H1 (cell line): ENCODE measurements at regions not wholly inside any gene's neighbourhood (a gene's known extent, or its start where the extent isn't known, plus 50 kb on each side); places are given as distances from the start of the nearest gene placed in this dataset.

Experiments
- ATF3 ChIP-seq: IDR thresholded peaks from 2 replicates; pipeline ENCODE4 v1.6.1; 2011; ENCODE audit warnings: low read depth, mild to moderate bottlenecking, low read length; ENCODE audit not compliant: insufficient read depth
- CHD7 ChIP-seq: fragments of 300-600 bp; sonication (generic); IDR thresholded peaks from 2 replicates; pipeline ENCODE4 v1.7.1; 2012; ENCODE audit warnings: low read length, moderate library complexity, mild to moderate bottlenecking, inconsistent platforms; ENCODE audit not compliant: insufficient replicate concordance
- EZH2 ChIP-seq: fragments of 200-600 bp; sonication (generic); IDR thresholded peaks from 2 replicates; pipeline ENCODE4 v1.7.1; 2012; ENCODE audit warnings: low read depth, mild to moderate bottlenecking, moderate library complexity, low read length, inconsistent platforms; ENCODE audit not compliant: severe bottlenecking
- SIN3A ChIP-seq, 2 experiments: IDR thresholded peaks in 1 of 2; conservative IDR thresholded peaks in 1 of 2; 2 replicates each; pipeline ENCODE4 v1.6.1; 2011 to 2012; ENCODE audit warnings: low read length in 2 of 2, improper control_type of control experiment in 1 of 2, low read depth in 1 of 2, mild to moderate bottlenecking in 1 of 2

- TF ChIP-seq CHD7 = no peak
- no peak for TF ChIP-seq ATF3
- no peak for TF ChIP-seq EZH2
- no peak for TF ChIP-seq SIN3A (conservative IDR thresholded peaks at IDR 0.05 in 1 of 2, IDR thresholded peaks at IDR 0.05 in 1 of 2; ENCODE audit: low read depth in 1 of 2, low read length in 2 of 2)
- TF ChIP-seq, all 59 proteins: peak for 0
Observed at GRCh38 chr2:234243871-234244565, 193.5 kb downstream of the SPP2 start (continued).
